GM12873 (cell line): ENCODE measurements at regions not wholly inside any gene's neighbourhood (a gene's known extent, or its start where the extent isn't known, plus 50 kb on each side); places are given as distances from the start of the nearest gene placed in this dataset.

ENCODE experiments used
- TF ChIP-seq, protein P1 (sequence below): IDR thresholded peaks from 2 replicates; pipeline ENCODE4 v1.5.1; 2012; ENCODE audit warnings: low read depth, mild to moderate bottlenecking, moderate library complexity, low read length, control low read depth; ENCODE audit not compliant: insufficient read depth; ENCODE audit errors: missing control alignments

DNA sequence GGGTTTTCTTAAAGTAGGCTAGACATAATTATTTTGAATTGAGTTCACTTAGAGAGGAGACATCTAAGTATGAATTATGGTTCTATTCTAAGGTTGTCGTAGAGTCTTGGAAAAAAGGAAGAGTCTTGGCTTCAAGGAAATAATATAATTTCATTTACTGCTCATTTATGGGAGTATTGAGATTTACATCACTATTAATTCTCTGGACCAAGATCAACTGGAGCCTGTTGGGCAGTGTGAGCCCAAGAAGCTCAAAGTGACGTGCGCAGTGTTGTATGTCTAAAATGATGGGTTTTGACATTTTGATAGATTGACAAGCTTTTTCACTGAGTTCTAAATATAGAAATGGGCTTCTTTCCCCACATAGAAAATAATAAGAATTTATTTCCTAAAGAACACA is 154.7 kb downstream of the QPCT start:
- TF ChIP-seq, protein P1, sequence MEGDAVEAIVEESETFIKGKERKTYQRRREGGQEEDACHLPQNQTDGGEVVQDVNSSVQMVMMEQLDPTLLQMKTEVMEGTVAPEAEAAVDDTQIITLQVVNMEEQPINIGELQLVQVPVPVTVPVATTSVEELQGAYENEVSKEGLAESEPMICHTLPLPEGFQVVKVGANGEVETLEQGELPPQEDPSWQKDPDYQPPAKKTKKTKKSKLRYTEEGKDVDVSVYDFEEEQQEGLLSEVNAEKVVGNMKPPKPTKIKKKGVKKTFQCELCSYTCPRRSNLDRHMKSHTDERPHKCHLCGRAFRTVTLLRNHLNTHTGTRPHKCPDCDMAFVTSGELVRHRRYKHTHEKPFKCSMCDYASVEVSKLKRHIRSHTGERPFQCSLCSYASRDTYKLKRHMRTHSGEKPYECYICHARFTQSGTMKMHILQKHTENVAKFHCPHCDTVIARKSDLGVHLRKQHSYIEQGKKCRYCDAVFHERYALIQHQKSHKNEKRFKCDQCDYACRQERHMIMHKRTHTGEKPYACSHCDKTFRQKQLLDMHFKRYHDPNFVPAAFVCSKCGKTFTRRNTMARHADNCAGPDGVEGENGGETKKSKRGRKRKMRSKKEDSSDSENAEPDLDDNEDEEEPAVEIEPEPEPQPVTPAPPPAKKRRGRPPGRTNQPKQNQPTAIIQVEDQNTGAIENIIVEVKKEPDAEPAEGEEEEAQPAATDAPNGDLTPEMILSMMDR, result no peak

DNA sequence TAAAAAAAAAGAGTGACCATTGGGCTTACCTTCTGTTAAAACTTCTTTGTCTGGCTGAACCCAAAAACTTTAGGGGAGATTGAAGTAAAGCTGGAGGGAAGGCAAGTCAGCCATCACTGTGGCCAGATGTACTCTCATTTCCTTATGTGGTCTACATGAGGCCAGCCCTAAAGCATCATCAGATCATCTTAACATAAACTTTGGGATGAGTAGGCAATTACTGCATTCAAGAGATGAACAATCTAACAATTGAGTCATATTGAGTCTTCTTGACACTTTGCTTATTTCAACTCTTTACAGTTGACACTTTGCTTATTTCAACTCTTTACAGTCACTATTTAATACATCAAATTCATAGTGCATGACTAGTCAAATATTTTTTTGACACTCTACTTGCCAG is 155.6 kb downstream of the QPCT start:
- TF ChIP-seq, protein P1, result no peak

DNA sequence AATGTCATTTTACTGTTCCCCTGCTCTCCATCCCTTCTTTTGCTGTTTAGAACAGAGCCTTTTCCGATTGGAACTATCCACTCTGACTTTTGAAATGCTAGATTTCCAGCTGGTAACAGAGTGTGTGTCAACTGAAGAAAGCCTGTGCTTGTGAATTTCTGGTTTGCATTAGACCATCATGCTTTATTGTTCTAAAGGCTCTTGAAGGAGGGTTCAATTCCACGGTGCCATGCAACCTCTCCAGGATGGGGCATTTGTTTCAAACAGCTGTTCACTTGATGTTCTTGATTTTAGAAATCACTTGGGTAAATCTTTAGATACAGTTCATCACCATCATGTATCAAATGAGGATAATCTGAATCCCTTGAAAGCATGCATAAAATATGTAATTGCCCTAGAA is 156.7 kb downstream of the QPCT start:
- TF ChIP-seq, protein P1, result no peak

DNA sequence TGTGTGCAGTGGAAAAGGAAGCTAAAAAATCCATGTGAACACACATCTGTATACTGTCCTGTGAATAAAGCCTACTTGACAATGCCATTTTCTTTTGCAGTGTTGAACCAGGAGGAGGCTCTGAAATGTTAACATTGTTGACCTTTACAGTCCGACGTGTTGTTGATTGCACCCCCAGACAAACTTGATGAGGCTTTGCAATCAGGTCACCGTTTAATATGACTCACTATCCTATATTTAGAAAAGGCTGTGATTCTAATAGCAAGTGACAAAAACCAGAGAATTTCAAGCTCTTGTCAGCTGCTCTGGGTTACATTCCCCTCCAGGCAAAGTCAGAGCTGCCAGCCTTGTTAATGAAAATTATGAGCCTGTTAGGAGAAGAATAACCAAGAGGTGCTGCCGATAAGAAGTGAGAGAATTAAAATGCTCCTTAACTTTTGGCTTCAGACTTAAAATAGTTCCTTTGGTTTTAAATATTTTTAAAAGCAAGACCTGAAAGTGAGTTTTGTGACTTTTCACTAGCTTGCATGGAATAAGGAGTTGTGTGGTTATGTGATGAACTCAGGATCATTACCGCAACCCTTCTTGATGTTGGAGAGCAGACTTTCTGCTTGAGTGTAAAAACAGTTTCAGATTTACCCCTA is 162.1 kb downstream of the QPCT start:
- TF ChIP-seq, protein P1, result no peak

DNA sequence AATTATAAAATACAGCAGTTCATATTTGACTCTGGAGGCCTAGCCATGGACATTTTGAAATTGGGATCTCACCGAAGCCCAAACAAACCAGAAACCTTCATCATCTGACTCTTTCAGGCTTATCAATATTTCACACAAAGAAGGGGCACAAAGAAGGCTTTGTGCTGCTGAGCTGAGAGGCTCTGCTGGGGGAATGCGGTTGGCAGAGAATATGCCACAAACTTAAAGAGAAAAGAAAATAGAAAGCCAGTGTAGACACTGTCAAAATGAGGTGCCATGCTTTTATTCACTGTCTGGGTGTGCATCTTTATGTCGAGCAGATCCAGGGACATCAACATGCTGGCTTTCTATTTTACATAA is 162.6 kb downstream of the QPCT start:
- TF ChIP-seq, protein P1, result no peak

DNA sequence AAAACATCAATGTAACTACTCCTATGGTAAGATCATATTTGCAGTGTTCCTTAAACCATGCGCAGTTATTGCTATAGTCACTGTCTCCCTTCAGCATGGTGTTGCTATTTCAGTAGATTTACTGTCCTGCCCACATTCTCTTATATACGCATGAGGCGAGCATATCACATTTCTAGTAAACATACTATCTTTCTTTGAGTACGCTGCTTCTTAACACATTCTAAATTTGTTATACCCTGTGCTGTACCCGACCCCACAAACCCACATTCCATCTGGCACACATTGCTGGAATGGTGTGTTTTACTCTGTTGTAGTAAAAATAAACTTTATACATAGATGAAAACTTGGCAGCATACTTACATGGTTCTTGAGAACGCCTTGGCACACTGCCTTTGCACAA is 163.3 kb downstream of the QPCT start:
- TF ChIP-seq, protein P1, result no peak

DNA sequence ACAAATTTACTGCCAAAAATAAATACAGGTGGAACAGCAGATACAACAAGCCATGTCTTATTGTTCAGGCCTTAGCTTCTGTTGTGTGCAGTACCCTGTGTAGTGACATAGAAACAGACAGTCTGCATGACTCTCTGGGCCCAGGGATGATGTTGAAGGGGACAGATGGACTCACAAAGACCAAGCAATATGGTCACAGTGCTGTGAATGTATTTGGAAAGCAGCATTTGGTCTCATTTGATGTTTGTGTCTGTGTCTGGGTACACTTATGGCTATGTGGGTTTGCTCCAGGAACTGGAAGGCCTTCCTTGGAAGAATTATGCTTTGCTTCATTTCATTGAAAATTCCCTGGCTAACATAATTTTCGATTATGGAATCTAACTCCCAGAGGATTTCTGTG is 158.5 kb downstream of the CDC42EP3 start:
- TF ChIP-seq, protein P1, result no peak
